ENCODE measurements at regions not wholly inside any gene's neighbourhood (a gene's known extent, or its start where the extent isn't known, plus 50 kb on each side); places are given as distances from the start of the nearest gene placed in this dataset.

DNA sequence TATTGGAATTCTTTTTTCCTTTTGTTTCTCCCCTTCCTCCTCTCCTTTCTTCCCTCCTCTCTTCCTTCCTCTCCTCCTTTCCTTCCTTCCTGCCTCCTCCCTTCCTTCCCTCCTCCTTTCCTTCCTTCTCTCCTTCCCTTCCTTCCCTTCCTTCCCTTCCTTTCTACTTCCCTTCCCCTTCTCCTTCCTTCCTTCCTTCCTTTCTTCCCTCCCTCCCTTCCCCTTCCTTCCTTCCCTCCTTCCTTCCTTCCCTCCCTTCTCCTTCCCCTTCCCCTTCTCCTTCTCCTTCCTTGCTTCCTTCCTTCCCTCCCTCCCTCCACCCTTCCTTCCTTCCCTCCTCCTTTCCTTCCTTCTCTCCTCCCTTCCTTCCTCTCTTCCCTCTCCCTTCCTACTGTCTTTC lies 431.0 kb upstream of the MEIS1 start:
- Mint-ChIP-seq H3K27me3 (peaks cover 5% of the 10 kb centered on the region), H3K9me3 (ENCODE audit: insufficient read depth) (no peaks in the 10 kb centered on the region), H3K27ac (no peak overlapping the region), H3K4me1 (no peaks in the 10 kb centered on the region), H3K4me3 (no peak overlapping the region)
- ChIA-PET CTCF (no interaction called here), POLR2A (no interaction called here)
- no peaks in the 10 kb centered on the region for H3K27me3 ChIP-seq (replicated peaks in 1 of 4; ENCODE audit: control extremely low read depth in 1 of 4, control insufficient read depth in 3 of 4, insufficient read depth in 4 of 4, low read length in 3 of 4)
- ATAC-seq (ENCODE audit: low read depth): no peak
- peaks cover 0 to 2% (median 0%) of the 10 kb centered on the region in 3 donors for H3K9me3 ChIP-seq (ENCODE audit: control extremely low read depth in 1 of 3, control insufficient read depth in 2 of 3, insufficient read depth in 1 of 3, low read length in 2 of 3)
- TF ChIP-seq, protein P1, sequence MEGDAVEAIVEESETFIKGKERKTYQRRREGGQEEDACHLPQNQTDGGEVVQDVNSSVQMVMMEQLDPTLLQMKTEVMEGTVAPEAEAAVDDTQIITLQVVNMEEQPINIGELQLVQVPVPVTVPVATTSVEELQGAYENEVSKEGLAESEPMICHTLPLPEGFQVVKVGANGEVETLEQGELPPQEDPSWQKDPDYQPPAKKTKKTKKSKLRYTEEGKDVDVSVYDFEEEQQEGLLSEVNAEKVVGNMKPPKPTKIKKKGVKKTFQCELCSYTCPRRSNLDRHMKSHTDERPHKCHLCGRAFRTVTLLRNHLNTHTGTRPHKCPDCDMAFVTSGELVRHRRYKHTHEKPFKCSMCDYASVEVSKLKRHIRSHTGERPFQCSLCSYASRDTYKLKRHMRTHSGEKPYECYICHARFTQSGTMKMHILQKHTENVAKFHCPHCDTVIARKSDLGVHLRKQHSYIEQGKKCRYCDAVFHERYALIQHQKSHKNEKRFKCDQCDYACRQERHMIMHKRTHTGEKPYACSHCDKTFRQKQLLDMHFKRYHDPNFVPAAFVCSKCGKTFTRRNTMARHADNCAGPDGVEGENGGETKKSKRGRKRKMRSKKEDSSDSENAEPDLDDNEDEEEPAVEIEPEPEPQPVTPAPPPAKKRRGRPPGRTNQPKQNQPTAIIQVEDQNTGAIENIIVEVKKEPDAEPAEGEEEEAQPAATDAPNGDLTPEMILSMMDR (IDR thresholded peaks at IDR 0.05): no peak
- TF ChIP-seq EZH2 (IDR thresholded peaks at IDR 0.05; ENCODE audit: borderline replicate concordance, insufficient read depth, low read depth, low read length, poor library complexity, severe bottlenecking): no peak
- H3K4me2 ChIP-seq (replicated peaks; ENCODE audit: low read depth, low read length, poor library complexity, severe bottlenecking): no peak overlapping the region
- no peak overlapping the region for H3K4me3 ChIP-seq (ENCODE audit: control extremely low read depth in 1 of 5, extremely low read depth in 1 of 5, insufficient read depth in 1 of 5, low read depth in 2 of 5, low read length in 4 of 5)
- H3K79me2 ChIP-seq (ENCODE audit: control insufficient read depth, insufficient read depth, low read length): no peaks in the 10 kb centered on the region
- intact Hi-C loops (cut with micrococcal nuclease): no loop called here
- no peak overlapping the region for H2AFZ ChIP-seq (ENCODE audit: insufficient read depth, low read depth, low read length, poor library complexity, severe bottlenecking)
- H3K36me3 ChIP-seq (replicated peaks in 1 of 2; ENCODE audit: control extremely low read depth in 1 of 2, control insufficient read depth in 1 of 2, extremely low read depth in 1 of 2, insufficient read depth in 2 of 2, low read length in 1 of 2): no peaks in the 10 kb centered on the region
- no peaks in the 10 kb centered on the region for H3K4me1 ChIP-seq (ENCODE audit: control insufficient read depth in 2 of 2, insufficient read depth in 2 of 2, low read length in 2 of 2)
- no peak for DNase-seq
- H3K27ac ChIP-seq (ENCODE audit: low read length in 2 of 2): no peak overlapping the region
- no peaks in the 10 kb centered on the region for H4K20me1 ChIP-seq (ENCODE audit: control insufficient read depth, insufficient read depth, low read length, poor library complexity, severe bottlenecking)
- H3K9ac ChIP-seq (ENCODE audit: low read length): no peak overlapping the region

DNA sequence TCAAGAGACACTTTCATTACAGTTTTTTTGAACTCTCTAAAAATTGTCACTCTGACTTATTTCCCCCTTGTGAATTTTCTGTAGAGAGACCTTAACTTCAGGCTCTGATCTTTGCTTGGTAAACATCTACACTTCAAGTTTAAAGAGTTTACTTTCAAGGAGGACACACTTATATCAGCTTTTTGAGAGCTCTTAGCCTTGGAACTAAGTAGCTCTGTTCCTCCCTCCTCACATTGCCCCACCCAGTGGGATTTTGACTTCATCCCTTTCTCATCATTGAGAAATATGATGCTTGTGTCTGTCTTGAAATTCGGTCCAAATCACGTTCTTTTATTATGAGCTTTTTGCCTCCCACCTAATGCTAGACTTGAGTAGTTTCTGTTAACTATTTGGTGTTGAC lies 433.4 kb upstream of the MEIS1 start:
- ATAC-seq (ENCODE audit: low read depth) (no peak), DNase-seq (no peak)
- Histone ChIP-seq H3K36me3 (replicated peaks in 1 of 2; ENCODE audit: control extremely low read depth in 1 of 2, control insufficient read depth in 1 of 2, extremely low read depth in 1 of 2, insufficient read depth in 2 of 2, low read length in 1 of 2) (no peaks in the 10 kb centered on the region), H3K4me1 (ENCODE audit: control insufficient read depth in 2 of 2, insufficient read depth in 2 of 2, low read length in 2 of 2) (no peaks in the 10 kb centered on the region), H3K4me3 (ENCODE audit: control extremely low read depth in 1 of 5, extremely low read depth in 1 of 5, insufficient read depth in 1 of 5, low read depth in 2 of 5, low read length in 4 of 5) (no peak overlapping the region), H3K9me3 (ENCODE audit: control extremely low read depth in 1 of 3, control insufficient read depth in 2 of 3, insufficient read depth in 1 of 3, low read length in 2 of 3) (no peaks in the 10 kb centered on the region), H2AFZ (ENCODE audit: insufficient read depth, low read depth, low read length, poor library complexity, severe bottlenecking) (no peak overlapping the region), H3K9ac (ENCODE audit: low read length) (no peak overlapping the region), H3K27ac (ENCODE audit: low read length in 2 of 2) (no peak overlapping the region), H3K27me3 (replicated peaks in 1 of 4; ENCODE audit: control extremely low read depth in 1 of 4, control insufficient read depth in 3 of 4, insufficient read depth in 4 of 4, low read length in 3 of 4) (no peaks in the 10 kb centered on the region), H3K79me2 (ENCODE audit: control insufficient read depth, insufficient read depth, low read length) (no peaks in the 10 kb centered on the region), H3K4me2 (replicated peaks; ENCODE audit: low read depth, low read length, poor library complexity, severe bottlenecking) (no peak overlapping the region), H4K20me1 (ENCODE audit: control insufficient read depth, insufficient read depth, low read length, poor library complexity, severe bottlenecking) (no peaks in the 10 kb centered on the region)
- ChIA-PET POLR2A (no interaction called here), CTCF (interaction anchor here (1.2 kb wide), 1 partner anchor 9 kb away, joined by 3 read pairs; no protein-coding TSS in a partner anchor)
- Mint-ChIP-seq H3K27me3 (peaks cover 5% of the 10 kb centered on the region), H3K4me1 (no peaks in the 10 kb centered on the region), H3K9me3 (ENCODE audit: insufficient read depth) (no peaks in the 10 kb centered on the region), H3K27ac (no peak overlapping the region), H3K4me3 (no peak overlapping the region)
- TF ChIP-seq EZH2 (IDR thresholded peaks at IDR 0.05; ENCODE audit: borderline replicate concordance, insufficient read depth, low read depth, low read length, poor library complexity, severe bottlenecking): no peak
- TF ChIP-seq, protein P1 (IDR thresholded peaks at IDR 0.05): no peak
- WGBS (ENCODE audit: insufficient coverage): no CpG with 5 or more reads among the region's 2 CpGs
- intact Hi-C loops (cut with micrococcal nuclease): no loop called here

Measured in B cell (primary cell).